GM06990 (cell line): ENCODE measurements at regions not wholly inside any gene's neighbourhood (a gene's known extent, or its start where the extent isn't known, plus 50 kb on each side); places are given as distances from the start of the nearest gene placed in this dataset.
"Not testable (repeated sequence)": the region's sequence is repeated elsewhere in the genome, so short reads cannot be mapped to it uniquely, and the experiment has no call there.

Source experiments
- DNase-seq: peaks from one replicate; pipeline ENCODE4 v3.0.0-alpha.2; 2011; ENCODE audit not compliant: insufficient read length; ENCODE audit errors: extremely low read depth
- H3K27me3 ChIP-seq: replicated peaks from 2 replicates; pipeline ENCODE4 v1.6.0; 2011; ENCODE audit warnings: low read length; ENCODE audit not compliant: control insufficient read depth, insufficient read depth
- H3K36me3 ChIP-seq: 2 replicates; pipeline ENCODE4 v1.5.1; 2011; ENCODE audit warnings: low read length; ENCODE audit not compliant: control insufficient read depth, insufficient read depth
- H3K4me3 ChIP-seq: replicated peaks from 2 replicates; pipeline ENCODE4 v1.5.1; 2011; ENCODE audit warnings: low read depth, mild to moderate bottlenecking, control low read depth, low read length
- CTCF ChIP-seq: IDR thresholded peaks from 2 replicates; pipeline ENCODE4 v1.5.1; 2011; ENCODE audit warnings: low read length, control low read depth, mild to moderate bottlenecking, inconsistent platforms; ENCODE audit not compliant: insufficient read depth, poor library complexity, severe bottlenecking

- DNase-seq: no peak
- no peaks in the 10 kb centered on the region for H3K36me3 ChIP-seq
- no peak for TF ChIP-seq CTCF
- H3K27me3 ChIP-seq: no peaks in the 10 kb centered on the region
- H3K4me3 ChIP-seq: no peak overlapping the region
Observed at GRCh38 chr14:106230071-106230470, 703.7 kb downstream of the TMEM121 start.

GRCh38 chr14:106233191-106233590 is 706.8 kb downstream of the TMEM121 start:
- not testable (repeated sequence) for H3K4me3 ChIP-seq, DNase-seq, H3K36me3 ChIP-seq, H3K27me3 ChIP-seq

GRCh38 chr14:106234525-106235254 is 708.3 kb downstream of the TMEM121 start:
- DNase-seq, H3K27me3 ChIP-seq, H3K36me3 ChIP-seq, H3K4me3 ChIP-seq: not testable (repeated sequence)
- peak; percentile 25 for TF ChIP-seq CTCF

GRCh38 chr14:106235356-106236159 is 709.2 kb downstream of the TMEM121 start:
- DNase-seq: no peak
- Histone ChIP-seq H3K27me3 (no peaks in the 10 kb centered on the region), H3K4me3 (no peak overlapping the region)

GRCh38 chr14:106248321-106249192 is 722.2 kb downstream of the TMEM121 start:
- Histone ChIP-seq H3K27me3 (no peaks in the 10 kb centered on the region), H3K4me3 (no peak overlapping the region), H3K36me3 (no peaks in the 10 kb centered on the region)
- no peak for DNase-seq
- no peak for TF ChIP-seq CTCF

More at GRCh38 chr14:106235356-106236159, 709.2 kb downstream of the TMEM121 start:
- TF ChIP-seq CTCF: no peak
- no peaks in the 10 kb centered on the region for H3K36me3 ChIP-seq

- DNase-seq, H3K27me3 ChIP-seq: not testable (repeated sequence)
Observed at GRCh38 chr14:106253995-106254394, 727.6 kb downstream of the TMEM121 start.

More at GRCh38 chr14:106253995-106254394, 727.6 kb downstream of the TMEM121 start:
- not testable (repeated sequence) for H3K4me3 ChIP-seq, H3K36me3 ChIP-seq
